ENCODE measurements at regions not wholly inside any gene's neighbourhood (a gene's known extent, or its start where the extent isn't known, plus 50 kb on each side); places are given as distances from the start of the nearest gene placed in this dataset.

- TF ChIP-seq POLR2A (IDR thresholded peaks at IDR 0.05) (no peak), POLR2AphosphoS5 (IDR thresholded peaks at IDR 0.05) (no peak)
- TF ChIP-seq, protein P1, sequence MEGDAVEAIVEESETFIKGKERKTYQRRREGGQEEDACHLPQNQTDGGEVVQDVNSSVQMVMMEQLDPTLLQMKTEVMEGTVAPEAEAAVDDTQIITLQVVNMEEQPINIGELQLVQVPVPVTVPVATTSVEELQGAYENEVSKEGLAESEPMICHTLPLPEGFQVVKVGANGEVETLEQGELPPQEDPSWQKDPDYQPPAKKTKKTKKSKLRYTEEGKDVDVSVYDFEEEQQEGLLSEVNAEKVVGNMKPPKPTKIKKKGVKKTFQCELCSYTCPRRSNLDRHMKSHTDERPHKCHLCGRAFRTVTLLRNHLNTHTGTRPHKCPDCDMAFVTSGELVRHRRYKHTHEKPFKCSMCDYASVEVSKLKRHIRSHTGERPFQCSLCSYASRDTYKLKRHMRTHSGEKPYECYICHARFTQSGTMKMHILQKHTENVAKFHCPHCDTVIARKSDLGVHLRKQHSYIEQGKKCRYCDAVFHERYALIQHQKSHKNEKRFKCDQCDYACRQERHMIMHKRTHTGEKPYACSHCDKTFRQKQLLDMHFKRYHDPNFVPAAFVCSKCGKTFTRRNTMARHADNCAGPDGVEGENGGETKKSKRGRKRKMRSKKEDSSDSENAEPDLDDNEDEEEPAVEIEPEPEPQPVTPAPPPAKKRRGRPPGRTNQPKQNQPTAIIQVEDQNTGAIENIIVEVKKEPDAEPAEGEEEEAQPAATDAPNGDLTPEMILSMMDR (IDR thresholded peaks at IDR 0.05) = no peak
Measured at GRCh38 chr11:116037861-116038260, 533.6 kb upstream of the CADM1 start.

Measured in prostate gland (tissue), 2 donors.